CD4-positive, alpha-beta T cell treated with Interleukin-6 for 4 hours (primary cell): ENCODE measurements at regions not wholly inside any gene's neighbourhood (a gene's known extent, or its start where the extent isn't known, plus 50 kb on each side); places are given as distances from the start of the nearest gene placed in this dataset.

Experiments used
- DNase-seq: peaks from one replicate; pipeline ENCODE4 v3.0.0-alpha.2; 2020; ENCODE audit warnings: mixed read lengths

- DNase-seq = no peak
These were observed 254.7 kb upstream of the MKI67 start for GRCh38 chr10:128380946-128381345.

- no peak for DNase-seq
These were observed 256.0 kb upstream of the MKI67 start for GRCh38 chr10:128382225-128382624.

GRCh38 chr10:128384831-128385230 lies 258.6 kb upstream of the MKI67 start:
- no peak for DNase-seq

- no peak for DNase-seq
These were observed 260.0 kb upstream of the MKI67 start for GRCh38 chr10:128386231-128386630.

- no peak for DNase-seq
These were observed 260.8 kb upstream of the MKI67 start for GRCh38 chr10:128386816-128387604.

GRCh38 chr10:128390596-128390995 lies 264.4 kb upstream of the MKI67 start:
- DNase-seq = no peak

- DNase-seq = no peak
These were observed 267.3 kb upstream of the MKI67 start for GRCh38 chr10:128393546-128393945.

GRCh38 chr10:128398118-128398517 lies 271.9 kb upstream of the MKI67 start:
- DNase-seq = no peak

- DNase-seq = no peak
These were observed 272.8 kb upstream of the MKI67 start for GRCh38 chr10:128398999-128399398.

- no peak for DNase-seq
These were observed 274.3 kb upstream of the MKI67 start for GRCh38 chr10:128400564-128400963.

GRCh38 chr10:128405450-128405849 lies 279.2 kb upstream of the MKI67 start:
- no peak for DNase-seq

GRCh38 chr10:128411643-128412042 lies 285.4 kb upstream of the MKI67 start:
- no peak for DNase-seq

- no peak for DNase-seq
These were observed 288.3 kb upstream of the MKI67 start for GRCh38 chr10:128414568-128414967.

- DNase-seq = no peak
These were observed 290.0 kb upstream of the MKI67 start for GRCh38 chr10:128416231-128416630.

GRCh38 chr10:128417826-128418225 lies 291.6 kb upstream of the MKI67 start:
- DNase-seq = no peak

- DNase-seq = no peak
These were observed 292.6 kb upstream of the MKI67 start for GRCh38 chr10:128418819-128419218.

GRCh38 chr10:128419466-128420019 lies 293.3 kb upstream of the MKI67 start:
- DNase-seq = no peak

GRCh38 chr10:128420623-128421022 lies 294.4 kb upstream of the MKI67 start:
- DNase-seq = no peak

- DNase-seq = no peak
These were observed 295.3 kb upstream of the MKI67 start for GRCh38 chr10:128421371-128422160.

GRCh38 chr10:128422190-128422589 lies 296.0 kb upstream of the MKI67 start:
- no peak for DNase-seq

GRCh38 chr10:128422999-128423398 lies 296.8 kb upstream of the MKI67 start:
- no peak for DNase-seq

- no peak for DNase-seq
These were observed 303.1 kb upstream of the MKI67 start for GRCh38 chr10:128429321-128429720.

- DNase-seq = no peak
These were observed 303.8 kb upstream of the MKI67 start for GRCh38 chr10:128429835-128430513.
